IgD-negative memory B cell (primary cell): ENCODE measurements at regions not wholly inside any gene's neighbourhood (a gene's known extent, or its start where the extent isn't known, plus 50 kb on each side); places are given as distances from the start of the nearest gene placed in this dataset.
"Not testable (repeated sequence)": the region's sequence is repeated elsewhere in the genome, so short reads cannot be mapped to it uniquely, and the experiment has no call there.

ENCODE experiments used
- H3K27ac Mint-ChIP-seq, 3 donors: one replicate each; pipeline ENCODE4 v1.8.0; 2020 to 2022; ENCODE audit warnings: mild to moderate bottlenecking in 3 of 3, mixed read lengths in 3 of 3, moderate library complexity in 1 of 3
- H3K27me3 Mint-ChIP-seq: one replicate; pipeline ENCODE4 v1.8.0; 2021; ENCODE audit warnings: mixed read lengths
- H3K36me3 Mint-ChIP-seq: one replicate; pipeline ENCODE4 v1.8.0; 2020; ENCODE audit warnings: mild to moderate bottlenecking, mixed read lengths
- H3K4me1 Mint-ChIP-seq, 3 donors: one replicate each; pipeline ENCODE4 v1.8.0; 2020 to 2022; ENCODE audit warnings: mixed read lengths in 3 of 3, mild to moderate bottlenecking in 1 of 3
- H3K4me3 Mint-ChIP-seq, 4 donors: one replicate each; pipeline ENCODE4 v1.8.0; 2020 to 2022; ENCODE audit warnings: mild to moderate bottlenecking in 4 of 4, mixed read lengths in 4 of 4, moderate library complexity in 3 of 4
- H3K9me3 Mint-ChIP-seq, 3 donors: one replicate each; pipeline ENCODE4 v1.8.0; 2020 to 2021; ENCODE audit warnings: mixed read lengths in 3 of 3, mild to moderate bottlenecking in 1 of 3

- H3K4me1 Mint-ChIP-seq, H3K9me3 Mint-ChIP-seq, H3K27me3 Mint-ChIP-seq, H3K4me3 Mint-ChIP-seq, H3K27ac Mint-ChIP-seq, H3K36me3 Mint-ChIP-seq: not testable (repeated sequence)
These were observed 175.7 kb upstream of the GOLGA6L22 start for GRCh38 chr15:22282794-22283533.

- not testable (repeated sequence) for H3K4me3 Mint-ChIP-seq, H3K9me3 Mint-ChIP-seq, H3K27me3 Mint-ChIP-seq, H3K27ac Mint-ChIP-seq, H3K36me3 Mint-ChIP-seq, H3K4me1 Mint-ChIP-seq
These were observed 173.8 kb upstream of the GOLGA6L22 start for GRCh38 chr15:22284795-22285420.

GRCh38 chr15:22291054-22291453, 167.6 kb upstream of the GOLGA6L22 start:
- not testable (repeated sequence) for H3K9me3 Mint-ChIP-seq, H3K27ac Mint-ChIP-seq, H3K4me1 Mint-ChIP-seq, H3K36me3 Mint-ChIP-seq, H3K4me3 Mint-ChIP-seq, H3K27me3 Mint-ChIP-seq

- not testable (repeated sequence) for H3K27ac Mint-ChIP-seq, H3K4me3 Mint-ChIP-seq, H3K27me3 Mint-ChIP-seq, H3K9me3 Mint-ChIP-seq, H3K4me1 Mint-ChIP-seq, H3K36me3 Mint-ChIP-seq
These were observed 155.6 kb upstream of the GOLGA6L22 start for GRCh38 chr15:22303112-22303511.
